ENCODE measurements at regions not wholly inside any gene's neighbourhood (a gene's known extent, or its start where the extent isn't known, plus 50 kb on each side); places are given as distances from the start of the nearest gene placed in this dataset.
"Not testable (repeated sequence)": the region's sequence is repeated elsewhere in the genome, so short reads cannot be mapped to it uniquely, and the experiment has no call there.

GRCh38 chr1:229913489-229913888 is 153.5 kb upstream of the GALNT2 start:
- no peak for DNase-seq

- not testable (repeated sequence) for DNase-seq
Measured at GRCh38 chr1:229919488-229919887, 147.6 kb upstream of the GALNT2 start.

- DNase-seq = no peak
Measured at GRCh38 chr1:229920683-229921082, 146.4 kb upstream of the GALNT2 start.

GRCh38 chr1:229922249-229922648 is 144.8 kb upstream of the GALNT2 start:
- no peak for DNase-seq

- no peak for DNase-seq
Measured at GRCh38 chr1:229924639-229925038, 142.4 kb upstream of the GALNT2 start.

- DNase-seq = no peak
Measured at GRCh38 chr1:229928767-229929166, 138.3 kb upstream of the GALNT2 start.

- not testable (repeated sequence) for DNase-seq
Measured at GRCh38 chr1:229931751-229932150, 135.3 kb upstream of the GALNT2 start.

GRCh38 chr1:229935157-229935556 is 131.9 kb upstream of the GALNT2 start:
- DNase-seq = not testable (repeated sequence)

- no peak for DNase-seq
Measured at GRCh38 chr1:229938551-229938950, 128.5 kb upstream of the GALNT2 start.

GRCh38 chr1:229940684-229941083 is 126.4 kb upstream of the GALNT2 start:
- DNase-seq = no peak

- no peak for DNase-seq
Measured at GRCh38 chr1:229941160-229941559, 125.9 kb upstream of the GALNT2 start.

- DNase-seq = no peak
Measured at GRCh38 chr1:229941831-229942230, 125.2 kb upstream of the GALNT2 start.

GRCh38 chr1:229942501-229942900 is 124.5 kb upstream of the GALNT2 start:
- no peak for DNase-seq

- no peak for DNase-seq
Measured at GRCh38 chr1:229943148-229943714, 123.8 kb upstream of the GALNT2 start.

GRCh38 chr1:229943988-229944743 is 122.9 kb upstream of the GALNT2 start:
- no peak for DNase-seq

- no peak for DNase-seq
Measured at GRCh38 chr1:229945795-229946194, 121.2 kb upstream of the GALNT2 start.

- no peak for DNase-seq
Measured at GRCh38 chr1:229947968-229948367, 119.1 kb upstream of the GALNT2 start.

- no peak for DNase-seq
Measured at GRCh38 chr1:229948438-229948837, 118.6 kb upstream of the GALNT2 start.

- no peak for DNase-seq
Measured at GRCh38 chr1:229949500-229949899, 117.5 kb upstream of the GALNT2 start.

GRCh38 chr1:229950020-229950419 is 117.0 kb upstream of the GALNT2 start:
- DNase-seq = no peak

- no peak for DNase-seq
Measured at GRCh38 chr1:229950908-229951307, 116.1 kb upstream of the GALNT2 start.

GRCh38 chr1:229951856-229952534 is 115.0 kb upstream of the GALNT2 start:
- no peak for DNase-seq
